ENCODE measurements at regions not wholly inside any gene's neighbourhood (a gene's known extent, or its start where the extent isn't known, plus 50 kb on each side); places are given as distances from the start of the nearest gene placed in this dataset.
A peak's percentile ranks its signal among the peaks of the same experiment; 100 is the strongest.

DNA sequence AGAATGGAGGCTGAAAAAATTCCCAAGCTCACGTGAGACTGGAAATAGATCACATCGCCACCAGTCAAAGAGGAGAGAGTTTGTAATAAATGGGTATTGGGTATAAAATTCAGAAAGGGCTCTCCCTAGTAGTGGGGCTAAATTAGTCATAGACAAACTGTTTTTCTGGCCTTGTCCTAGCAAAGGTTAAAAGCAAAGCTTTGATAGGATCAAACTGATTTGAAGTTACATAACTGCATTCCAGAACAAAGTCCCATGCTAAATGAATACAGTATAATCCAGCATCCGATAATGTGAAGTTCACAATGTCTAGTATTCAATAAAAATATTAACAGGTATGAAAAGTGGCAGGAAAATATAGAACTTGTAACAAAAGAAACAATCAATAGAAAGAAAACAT, 149.8 kb upstream of the ATXN1 start:
- H3K9me3 Mint-ChIP-seq (ENCODE audit: low read depth): peaks cover 21% of the 10 kb centered on the region
- no peak overlapping the region for H3K4me3 Mint-ChIP-seq (ENCODE audit: unreplicated experiment)
- peaks cover 6% of the 10 kb centered on the region for H3K36me3 Mint-ChIP-seq (ENCODE audit: low read depth)
- no peak for DNase-seq (ENCODE audit: low spot score)
- H3K27me3 Mint-ChIP-seq (ENCODE audit: low read depth): peaks cover 2% of the 10 kb centered on the region
- H3K27ac Mint-ChIP-seq (ENCODE audit: unreplicated experiment): no peak overlapping the region
- H3K4me1 Mint-ChIP-seq (ENCODE audit: low read depth): no peaks in the 10 kb centered on the region
- TF ChIP-seq, protein P1, sequence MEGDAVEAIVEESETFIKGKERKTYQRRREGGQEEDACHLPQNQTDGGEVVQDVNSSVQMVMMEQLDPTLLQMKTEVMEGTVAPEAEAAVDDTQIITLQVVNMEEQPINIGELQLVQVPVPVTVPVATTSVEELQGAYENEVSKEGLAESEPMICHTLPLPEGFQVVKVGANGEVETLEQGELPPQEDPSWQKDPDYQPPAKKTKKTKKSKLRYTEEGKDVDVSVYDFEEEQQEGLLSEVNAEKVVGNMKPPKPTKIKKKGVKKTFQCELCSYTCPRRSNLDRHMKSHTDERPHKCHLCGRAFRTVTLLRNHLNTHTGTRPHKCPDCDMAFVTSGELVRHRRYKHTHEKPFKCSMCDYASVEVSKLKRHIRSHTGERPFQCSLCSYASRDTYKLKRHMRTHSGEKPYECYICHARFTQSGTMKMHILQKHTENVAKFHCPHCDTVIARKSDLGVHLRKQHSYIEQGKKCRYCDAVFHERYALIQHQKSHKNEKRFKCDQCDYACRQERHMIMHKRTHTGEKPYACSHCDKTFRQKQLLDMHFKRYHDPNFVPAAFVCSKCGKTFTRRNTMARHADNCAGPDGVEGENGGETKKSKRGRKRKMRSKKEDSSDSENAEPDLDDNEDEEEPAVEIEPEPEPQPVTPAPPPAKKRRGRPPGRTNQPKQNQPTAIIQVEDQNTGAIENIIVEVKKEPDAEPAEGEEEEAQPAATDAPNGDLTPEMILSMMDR (IDR thresholded peaks at IDR 0.05): no peak

DNA sequence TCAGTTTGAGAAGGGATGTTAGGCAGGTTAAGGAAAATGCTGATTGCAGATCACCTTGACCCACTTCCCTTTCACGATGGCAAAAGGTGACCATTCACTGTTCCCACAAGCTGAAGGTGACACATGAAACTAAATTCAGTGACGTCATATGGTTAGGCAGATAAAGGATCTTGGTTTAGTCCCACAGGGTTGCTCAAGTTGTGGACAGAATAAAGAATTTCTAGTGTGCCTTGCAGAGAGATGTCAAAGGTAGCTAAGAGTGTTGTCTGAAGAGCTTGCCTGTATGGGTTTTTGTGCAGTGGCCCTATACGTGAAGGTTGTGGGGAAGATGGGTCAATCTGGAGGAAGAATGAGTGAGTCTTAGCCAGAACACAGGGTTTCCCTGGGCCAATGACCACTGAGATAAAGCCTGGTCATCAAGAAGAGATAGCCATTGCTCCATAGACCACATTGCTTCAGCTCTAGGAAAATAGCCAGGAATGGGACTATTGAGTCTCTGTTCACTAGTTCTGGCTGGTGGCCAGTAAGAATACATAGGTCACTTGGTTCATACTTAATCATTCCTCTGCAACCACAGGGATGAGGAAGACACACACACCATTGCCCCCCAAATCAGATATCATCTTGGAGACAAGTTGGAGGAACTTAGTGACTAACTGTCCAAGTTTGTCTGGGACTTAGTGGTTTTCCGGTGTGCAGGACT, 148.5 kb upstream of the ATXN1 start:
- Mint-ChIP-seq H3K27me3 (ENCODE audit: low read depth) (peaks cover 2% of the 10 kb centered on the region), H3K9me3 (ENCODE audit: low read depth) (peaks cover 21% of the 10 kb centered on the region), H3K4me3 (ENCODE audit: unreplicated experiment) (no peak overlapping the region), H3K4me1 (ENCODE audit: low read depth) (no peaks in the 10 kb centered on the region), H3K27ac (ENCODE audit: unreplicated experiment) (no peak overlapping the region), H3K36me3 (ENCODE audit: low read depth) (peaks cover 6% of the 10 kb centered on the region)
- DNase-seq (ENCODE audit: low spot score): no peak
- TF ChIP-seq, protein P1 (IDR thresholded peaks at IDR 0.05): no peak

DNA sequence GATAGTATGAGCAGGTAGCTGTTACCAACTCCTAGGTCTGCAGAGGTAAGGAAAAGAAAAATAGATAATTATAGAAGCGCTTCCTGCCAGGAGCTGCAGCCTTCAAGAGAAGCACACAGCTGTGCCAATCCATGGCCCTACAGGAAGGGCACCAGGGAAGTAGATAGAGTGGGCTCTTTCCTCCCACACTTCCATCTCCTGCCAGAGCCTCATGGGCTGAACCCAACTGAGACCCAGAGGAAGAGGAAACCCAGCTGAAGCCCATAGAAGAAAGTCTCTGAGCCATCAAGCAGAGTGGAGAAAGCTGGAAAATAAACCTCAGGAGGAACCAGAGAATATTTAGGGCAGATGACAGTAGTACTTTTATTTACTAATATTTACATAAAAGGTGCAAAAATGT, 146.7 kb upstream of the ATXN1 start:
- TF ChIP-seq, protein P1 (IDR thresholded peaks at IDR 0.05): no peak
- DNase-seq (ENCODE audit: low spot score): no peak
- H3K27me3 Mint-ChIP-seq (ENCODE audit: low read depth): peaks cover 2% of the 10 kb centered on the region
- H3K4me3 Mint-ChIP-seq (ENCODE audit: unreplicated experiment): no peak overlapping the region
- peaks cover 4% of the 10 kb centered on the region for H3K36me3 Mint-ChIP-seq (ENCODE audit: low read depth)
- peaks cover 9% of the 10 kb centered on the region for H3K9me3 Mint-ChIP-seq (ENCODE audit: low read depth)
- peaks cover 8% of the 10 kb centered on the region for H3K4me1 Mint-ChIP-seq (ENCODE audit: low read depth)
- H3K27ac Mint-ChIP-seq (ENCODE audit: unreplicated experiment): no peak overlapping the region

DNA sequence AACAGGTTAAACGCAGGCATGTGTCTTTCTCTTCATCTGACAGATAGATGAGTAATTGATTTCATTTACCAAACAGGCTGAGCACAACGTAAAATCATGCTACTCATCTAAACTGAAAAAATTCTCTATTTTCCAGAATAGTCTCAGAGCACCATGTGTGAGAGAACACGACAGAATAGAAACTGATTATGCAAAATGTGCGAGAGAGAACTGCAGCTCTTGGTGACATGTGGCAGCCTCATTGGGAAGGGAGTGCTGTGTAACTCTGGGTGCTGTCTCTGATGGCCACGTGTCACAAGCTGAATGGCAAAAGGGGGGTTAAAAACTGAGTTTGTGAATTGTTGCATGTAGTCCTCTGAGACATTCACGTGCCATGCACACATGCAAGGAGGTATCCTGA, 143.7 kb upstream of the ATXN1 start:
- Mint-ChIP-seq H3K4me1 (ENCODE audit: low read depth) (peaks cover 25% of the 10 kb centered on the region), H3K36me3 (ENCODE audit: low read depth) (peaks cover 1% of the 10 kb centered on the region), H3K9me3 (ENCODE audit: low read depth) (no peaks in the 10 kb centered on the region), H3K27ac (ENCODE audit: unreplicated experiment) (no peak overlapping the region), H3K27me3 (ENCODE audit: low read depth) (peaks cover 2% of the 10 kb centered on the region), H3K4me3 (ENCODE audit: unreplicated experiment) (no peak overlapping the region)
- no peak for DNase-seq (ENCODE audit: low spot score)
- TF ChIP-seq, protein P1 (IDR thresholded peaks at IDR 0.05): no peak

DNA sequence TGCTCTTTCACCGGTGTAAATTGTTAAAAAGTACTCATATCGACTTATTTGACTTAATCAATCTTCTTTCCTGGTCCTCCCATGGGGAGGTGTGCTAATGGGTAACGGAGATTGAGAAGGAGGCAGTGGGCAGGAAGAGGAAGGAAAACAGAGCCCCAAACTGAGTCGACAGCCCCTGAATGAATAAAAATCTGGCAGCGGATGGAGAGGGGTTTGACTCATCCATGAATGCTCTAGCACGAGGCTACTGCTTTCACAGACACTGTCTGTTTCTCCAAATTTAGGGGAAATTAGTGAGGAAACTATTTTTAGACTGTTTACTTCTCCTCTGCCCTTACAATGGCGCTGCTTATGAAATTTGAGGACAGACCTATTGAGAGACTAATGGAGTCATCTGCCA, 142.2 kb upstream of the ATXN1 start:
- DNase-seq (ENCODE audit: low spot score): no peak
- peaks cover 2% of the 10 kb centered on the region for H3K27me3 Mint-ChIP-seq (ENCODE audit: low read depth)
- TF ChIP-seq, protein P1 (IDR thresholded peaks at IDR 0.05): no peak
- H3K4me1 Mint-ChIP-seq (ENCODE audit: low read depth): peaks cover 25% of the 10 kb centered on the region
- no peak overlapping the region for H3K4me3 Mint-ChIP-seq (ENCODE audit: unreplicated experiment)
- peaks cover 1% of the 10 kb centered on the region for H3K36me3 Mint-ChIP-seq (ENCODE audit: low read depth)
- no peaks in the 10 kb centered on the region for H3K9me3 Mint-ChIP-seq (ENCODE audit: low read depth)
- peak overlapping the region; percentile 55 for H3K27ac Mint-ChIP-seq (ENCODE audit: unreplicated experiment)

Measured in chondrocyte (in vitro differentiated cells).